DND-41 (cell line): ENCODE measurements at regions not wholly inside any gene's neighbourhood (a gene's known extent, or its start where the extent isn't known, plus 50 kb on each side); places are given as distances from the start of the nearest gene placed in this dataset.

Source experiments
- ATAC-seq: fragments of 200-7000 bp; cut with Tn5 transposase; 3 replicates; pipeline ENCODE4 v1.9.1; 2021; ENCODE audit warnings: low read depth; ENCODE audit not compliant: insufficient read depth
- DNase-seq: peaks from one replicate; pipeline ENCODE4 v3.0.0-alpha.2; 2020
- H2AFZ ChIP-seq: 2 replicates; pipeline ENCODE4 v1.6.0; 2012; ENCODE audit warnings: low read depth, low read length
- H3K27ac ChIP-seq: 2 replicates; pipeline ENCODE4 v1.5.1; 2012; ENCODE audit warnings: low read length, inconsistent platforms
- H3K27me3 ChIP-seq: fragments of 200-600 bp; sonication (generic); 2 replicates; pipeline ENCODE4 v1.6.0; 2012; ENCODE audit warnings: low read length, mild to moderate bottlenecking, inconsistent platforms; ENCODE audit not compliant: insufficient read depth, poor library complexity
- H3K36me3 ChIP-seq: 2 replicates; pipeline ENCODE4 v1.5.1; 2012; ENCODE audit warnings: low read length, inconsistent platforms; ENCODE audit not compliant: insufficient read depth
- H3K4me1 ChIP-seq: 2 replicates; pipeline ENCODE4 v1.5.1; 2012; ENCODE audit warnings: mild to moderate bottlenecking, low read length; ENCODE audit not compliant: insufficient read depth
- H3K4me2 ChIP-seq: 2 replicates; pipeline ENCODE4 v1.6.0; 2012; ENCODE audit warnings: mild to moderate bottlenecking, moderate library complexity, low read length, inconsistent platforms; ENCODE audit not compliant: insufficient read depth
- H3K4me3 ChIP-seq, 2 experiments: fragments of 200-600 bp in 1 of 2; shearing (Covaris generic) in 1 of 2; 2 replicates each; pipeline ENCODE4 v1.5.1; 2012 to 2016; ENCODE audit warnings: inconsistent platforms in 2 of 2, low read length in 2 of 2, mild to moderate bottlenecking in 2 of 2, low read depth in 1 of 2, moderate library complexity in 1 of 2
- H3K79me2 ChIP-seq: 2 replicates; pipeline ENCODE4 v1.6.0; 2012; ENCODE audit warnings: low read length, inconsistent platforms; ENCODE audit not compliant: insufficient read depth
- H3K9ac ChIP-seq: 2 replicates; pipeline ENCODE4 v1.6.0; 2012; ENCODE audit warnings: low read depth, mild to moderate bottlenecking, inconsistent platforms, low read length, moderate library complexity
- H3K9me3 ChIP-seq: 2 replicates; pipeline ENCODE4 v1.5.1; 2012; ENCODE audit warnings: low read length, moderate library complexity, mild to moderate bottlenecking, inconsistent platforms; ENCODE audit not compliant: insufficient read depth, severe bottlenecking
- H4K20me1 ChIP-seq: 2 replicates; pipeline ENCODE4 v1.6.0; 2012; ENCODE audit warnings: low read length; ENCODE audit not compliant: insufficient read depth
- CTCF ChIP-seq: IDR thresholded peaks from 2 replicates; pipeline ENCODE4 v1.5.1; 2012; ENCODE audit warnings: borderline replicate concordance, low read length, moderate library complexity, mild to moderate bottlenecking; ENCODE audit not compliant: poor library complexity, severe bottlenecking; ENCODE audit errors: extremely low read depth
- EZH2 ChIP-seq: IDR thresholded peaks from 3 replicates; pipeline ENCODE4 v1.6.1; 2012; ENCODE audit warnings: borderline replicate concordance, low read depth, mild to moderate bottlenecking, moderate library complexity, low read length, inconsistent platforms; ENCODE audit not compliant: severe bottlenecking

- no peaks in the 10 kb centered on the region for H3K27me3 ChIP-seq
- no peak overlapping the region for H3K4me2 ChIP-seq
- H3K9me3 ChIP-seq, result no peaks in the 10 kb centered on the region
- DNase-seq, result no peak
- no peak overlapping the region for H2AFZ ChIP-seq
- H4K20me1 ChIP-seq, result no peaks in the 10 kb centered on the region
- H3K27ac ChIP-seq, result no peak overlapping the region
- no peaks in the 10 kb centered on the region for H3K79me2 ChIP-seq
- no peaks in the 10 kb centered on the region for H3K36me3 ChIP-seq
- no peak overlapping the region for H3K4me3 ChIP-seq
- TF ChIP-seq EZH2 (no peak), CTCF (no peak)
- no peak overlapping the region for H3K9ac ChIP-seq
- 0 out of 2 replicates have a peak, but pooled peaks cover 5% of the 10 kb centered on the region for H3K4me1 ChIP-seq
- no peak for ATAC-seq
These were observed 171.7 kb downstream of the ZNF608 start for GRCh38 chr5:124574521-124575436.

GRCh38 chr5:124572971-124573370 is 173.5 kb downstream of the ZNF608 start:
- H3K27me3 ChIP-seq, result no peaks in the 10 kb centered on the region
- no peaks in the 10 kb centered on the region for H3K9me3 ChIP-seq
- ATAC-seq, result no peak
- H3K4me1 ChIP-seq, result 0 out of 2 replicates have a peak, but pooled peaks cover 5% of the 10 kb centered on the region
- no peak for DNase-seq
- H3K27ac ChIP-seq, result no peak overlapping the region
- no peaks in the 10 kb centered on the region for H3K79me2 ChIP-seq
- H3K9ac ChIP-seq, result no peak overlapping the region
- H3K4me3 ChIP-seq, result no peak overlapping the region
- TF ChIP-seq EZH2 (no peak), CTCF (no peak)
- H3K36me3 ChIP-seq, result no peaks in the 10 kb centered on the region
- no peaks in the 10 kb centered on the region for H4K20me1 ChIP-seq
- H2AFZ ChIP-seq, result no peak overlapping the region
- H3K4me2 ChIP-seq, result no peak overlapping the region

- H3K4me2 ChIP-seq, result no peak overlapping the region
- TF ChIP-seq CTCF, result no peak
- no peak for TF ChIP-seq EZH2
These were observed 176.0 kb downstream of the ZNF608 start for GRCh38 chr5:124570285-124571035.

More at GRCh38 chr5:124570285-124571035, 176.0 kb downstream of the ZNF608 start:
- Histone ChIP-seq H3K27ac (no peak overlapping the region), H3K27me3 (no peaks in the 10 kb centered on the region), H3K4me3 (no peak overlapping the region), H3K4me1 (no peaks in the 10 kb centered on the region), H2AFZ (no peak overlapping the region), H4K20me1 (no peaks in the 10 kb centered on the region), H3K9me3 (no peaks in the 10 kb centered on the region), H3K9ac (no peak overlapping the region), H3K36me3 (no peaks in the 10 kb centered on the region), H3K79me2 (no peaks in the 10 kb centered on the region)
- ATAC-seq (no peak), DNase-seq (no peak)
